ENCODE measurements at regions not wholly inside any gene's neighbourhood (a gene's known extent, or its start where the extent isn't known, plus 50 kb on each side); places are given as distances from the start of the nearest gene placed in this dataset.
"Not testable (repeated sequence)": the region's sequence is repeated elsewhere in the genome, so short reads cannot be mapped to it uniquely, and the experiment has no call there.

DNA sequence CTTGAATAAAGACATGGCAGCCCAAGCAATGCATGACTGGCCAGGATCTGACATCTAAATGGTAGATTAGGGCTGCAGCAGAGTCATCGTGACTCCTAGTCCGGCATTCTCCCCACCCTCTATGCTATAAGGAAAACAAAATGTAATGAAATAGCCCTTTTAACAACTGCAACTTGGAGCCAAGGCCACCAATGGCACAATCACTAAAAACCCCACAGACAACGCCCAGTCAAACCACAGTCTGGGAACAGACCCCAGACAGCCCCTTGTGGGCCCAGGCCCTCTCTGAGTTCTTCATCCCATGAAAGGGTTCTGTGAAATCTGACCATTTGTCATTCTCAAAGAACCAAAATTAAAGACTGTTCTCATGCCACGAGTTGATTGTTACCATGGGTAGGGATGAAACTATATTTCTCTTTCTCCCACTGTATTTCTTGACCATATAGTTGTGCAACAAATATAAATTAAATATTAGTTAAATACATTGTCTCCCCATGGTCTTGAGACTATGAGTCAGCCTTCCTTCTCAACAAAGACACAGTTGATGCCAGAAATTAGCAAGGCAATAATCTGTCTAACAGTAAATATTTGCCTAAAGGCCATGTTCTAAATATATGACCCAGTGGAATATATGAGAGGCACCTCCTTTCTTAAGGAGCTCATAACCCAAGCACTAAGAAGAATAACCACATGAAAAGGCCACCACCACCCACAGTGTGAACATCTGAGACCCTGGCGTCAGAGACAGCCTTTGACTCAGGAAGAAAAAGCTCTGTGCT is 85.6 kb upstream of the SSTR4 start:
- DNase-seq (ENCODE audit: low read depth), result no peak

DNA sequence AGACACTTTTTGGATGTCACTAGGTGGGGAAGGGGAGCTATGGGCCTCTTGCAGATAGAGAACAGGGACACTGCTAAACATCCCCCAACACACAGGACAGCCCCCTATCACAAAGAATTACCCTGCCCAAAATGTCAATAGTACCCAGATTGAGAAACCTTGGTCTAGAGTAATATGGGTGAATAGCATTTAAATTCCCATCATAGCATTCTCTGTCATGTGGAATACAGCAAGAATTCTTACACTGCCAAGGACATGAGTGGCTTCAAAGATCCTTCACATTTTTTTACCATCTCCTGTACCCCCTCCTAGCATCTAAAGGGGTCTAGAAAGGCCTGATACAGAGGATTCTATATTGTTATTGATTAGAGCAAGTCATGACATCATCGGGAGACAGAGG is 83.1 kb upstream of the SSTR4 start:
- DNase-seq (ENCODE audit: low read depth), result no peak

DNA sequence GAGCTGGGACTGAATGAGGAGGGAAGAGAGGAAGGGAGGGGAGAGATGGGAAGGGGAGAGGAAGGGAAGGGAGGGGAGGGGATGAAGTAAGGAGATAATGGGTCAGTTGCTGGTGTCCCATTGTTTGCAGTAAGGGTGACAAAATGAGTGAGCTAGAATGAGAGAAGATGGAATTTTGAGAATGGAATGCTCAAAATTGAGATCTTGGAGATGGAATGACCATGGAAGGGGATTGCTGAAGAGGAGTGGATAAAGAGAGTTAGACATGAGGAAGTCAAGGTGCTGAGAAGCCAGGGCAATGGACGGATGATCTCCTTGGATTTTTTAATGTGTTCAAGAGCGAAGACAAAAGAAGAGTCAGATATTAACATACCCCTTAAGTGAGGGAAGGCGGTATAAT is 80.5 kb upstream of the SSTR4 start:
- no peak for DNase-seq (ENCODE audit: low read depth)

DNA sequence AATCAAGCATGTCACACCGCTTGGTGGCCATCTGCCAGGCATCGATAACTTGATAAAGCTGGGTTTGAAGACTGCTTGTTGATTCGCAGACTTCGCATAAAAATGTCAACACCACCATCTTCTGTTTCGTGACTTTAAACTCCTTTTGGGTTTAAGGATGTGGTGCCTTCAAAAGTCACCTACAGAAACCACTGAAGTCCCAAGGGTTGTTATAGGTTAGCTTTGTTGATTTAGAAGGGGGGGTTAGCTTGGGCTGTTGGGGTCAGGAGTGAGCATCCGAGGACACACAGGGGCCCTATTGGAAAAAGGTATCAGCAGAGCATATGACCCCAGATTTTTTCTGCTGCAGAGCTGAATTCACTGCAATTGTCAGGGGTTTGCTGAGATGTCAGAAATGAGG is 76.7 kb upstream of the SSTR4 start:
- no peak for DNase-seq (ENCODE audit: low read depth)

DNA sequence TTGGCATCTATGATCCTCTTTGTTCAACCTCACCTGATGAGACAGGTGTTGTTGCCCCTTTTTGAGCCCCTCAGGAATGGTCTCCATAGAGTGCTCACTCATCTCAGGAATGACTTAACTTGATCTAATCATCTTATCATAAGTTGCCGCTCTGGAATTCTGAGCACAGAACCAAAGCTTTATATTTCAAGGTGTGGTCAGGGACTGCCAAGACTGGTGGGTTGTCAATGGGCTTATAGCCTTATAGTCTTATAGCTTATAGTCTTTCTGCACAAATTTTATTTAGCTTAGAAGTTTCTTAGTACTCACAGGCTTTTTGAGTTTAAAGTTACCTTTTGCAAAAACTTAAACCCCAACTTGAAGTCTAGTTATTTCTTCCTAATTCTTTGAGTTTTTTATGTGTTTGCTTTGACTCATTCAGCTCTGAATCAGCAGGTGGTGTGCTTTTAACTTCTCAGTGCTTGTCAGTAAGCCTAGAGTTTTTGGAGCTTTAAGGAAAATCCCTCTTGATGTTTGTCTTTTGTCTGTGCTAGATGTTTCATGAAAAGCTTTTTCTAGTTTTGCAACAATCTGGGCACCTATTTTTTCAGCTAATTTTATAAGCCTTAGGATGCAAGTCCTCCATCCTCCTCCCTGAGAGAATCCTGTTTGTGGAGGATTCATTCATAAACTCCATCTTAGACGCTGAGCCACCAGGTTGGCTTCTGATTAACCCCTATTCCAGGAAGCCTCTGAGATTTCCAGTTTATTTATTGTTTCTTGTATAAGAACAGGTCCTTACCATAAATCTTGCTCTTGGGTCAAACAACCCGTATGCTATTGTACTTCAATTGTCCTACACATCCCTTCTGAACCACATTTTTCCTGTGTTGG is 72.3 kb upstream of the SSTR4 start:
- DNase-seq (ENCODE audit: low read depth), result peak; percentile 3

DNA sequence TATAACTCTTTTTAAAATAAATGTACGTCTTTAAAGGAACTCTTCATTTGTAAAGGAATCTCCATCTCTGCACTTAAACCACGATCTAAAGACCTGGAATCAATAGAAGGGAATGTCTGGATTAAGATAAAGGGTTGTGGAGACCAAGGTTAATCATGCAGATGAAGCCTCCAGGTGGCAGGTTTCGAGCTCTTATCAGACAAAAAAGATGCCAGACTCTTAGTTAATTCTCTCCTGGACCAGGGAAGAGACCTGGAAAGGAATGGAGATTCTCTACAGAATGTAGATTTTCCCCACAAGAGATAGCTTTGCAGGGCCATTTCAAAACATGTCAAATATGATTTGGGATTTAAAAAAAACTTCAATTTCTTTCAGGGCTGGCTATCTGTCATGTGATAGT is 71.5 kb upstream of the SSTR4 start:
- DNase-seq (ENCODE audit: low read depth), result no peak

DNA sequence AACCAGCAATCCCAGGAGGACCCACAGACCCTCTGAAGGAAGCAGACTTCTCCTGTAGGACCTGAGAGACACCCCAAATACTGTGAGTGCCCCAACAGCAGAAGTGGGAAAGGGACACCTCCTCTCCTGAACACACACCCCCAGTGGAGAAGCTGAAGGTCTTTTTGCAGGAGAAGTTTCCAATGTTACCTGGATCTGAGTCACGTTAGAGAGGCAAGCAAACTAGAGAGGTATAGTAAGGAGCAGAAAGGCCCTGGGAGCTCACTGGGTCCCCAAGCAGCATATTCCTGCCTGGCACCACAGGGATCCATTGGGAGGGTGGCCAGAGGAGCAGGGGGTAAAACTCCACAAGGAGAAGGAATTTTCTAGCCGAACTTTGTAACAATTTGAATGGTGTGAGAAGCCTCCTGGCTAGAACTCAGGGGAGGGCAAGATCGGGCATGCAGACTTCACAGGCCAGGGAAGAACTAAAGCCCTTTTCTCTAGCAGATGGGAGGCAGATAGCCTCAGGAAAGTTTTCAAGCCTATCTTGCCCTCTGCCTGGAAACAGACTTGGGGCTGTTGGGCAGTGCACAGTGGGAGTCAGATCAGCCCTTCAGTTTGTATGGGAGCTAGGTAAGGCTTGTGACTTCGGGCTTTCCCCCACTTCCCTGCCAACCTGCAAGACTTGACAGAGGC is 68.2 kb upstream of the SSTR4 start:
- DNase-seq (ENCODE audit: low read depth), result no peak

DNA sequence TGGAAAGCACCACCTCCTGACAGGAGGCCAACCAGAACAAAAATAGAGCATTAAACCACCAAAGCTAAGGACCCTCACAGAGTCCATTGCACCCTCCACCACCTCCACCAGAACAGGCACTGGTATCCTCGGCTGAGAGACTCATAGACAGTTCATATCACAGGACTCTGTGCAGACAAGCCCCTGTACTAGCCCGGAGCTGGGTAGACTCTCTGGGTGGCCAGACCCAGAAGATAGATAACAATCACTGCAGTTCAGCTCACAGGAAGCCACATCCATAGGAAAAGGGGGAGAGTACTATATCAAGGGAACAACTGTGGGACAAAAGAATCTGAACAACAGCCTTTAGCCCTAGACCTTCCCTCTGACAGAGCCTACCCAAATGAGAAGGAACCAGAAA is 67.4 kb upstream of the SSTR4 start:
- not testable (repeated sequence) for DNase-seq (ENCODE audit: low read depth)

DNA sequence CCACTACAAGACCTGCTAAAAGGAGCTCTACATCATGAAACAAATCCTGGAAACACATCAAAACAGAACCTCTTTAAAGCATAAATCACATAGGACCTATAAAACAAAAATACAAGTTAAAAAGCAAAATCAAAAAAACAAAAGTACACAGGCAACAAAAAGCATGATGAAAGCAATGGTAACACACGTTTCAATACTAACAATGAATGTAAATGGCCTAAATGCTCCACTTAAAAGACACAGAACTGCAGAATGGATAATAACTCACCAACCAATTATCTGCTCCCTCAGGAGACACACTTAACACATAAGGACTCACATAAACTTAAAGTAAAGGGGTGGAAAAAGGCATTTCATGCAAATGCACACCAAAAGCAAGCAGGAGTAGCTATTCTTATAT is 66.1 kb upstream of the SSTR4 start:
- DNase-seq (ENCODE audit: low read depth), result not testable (repeated sequence)

DNA sequence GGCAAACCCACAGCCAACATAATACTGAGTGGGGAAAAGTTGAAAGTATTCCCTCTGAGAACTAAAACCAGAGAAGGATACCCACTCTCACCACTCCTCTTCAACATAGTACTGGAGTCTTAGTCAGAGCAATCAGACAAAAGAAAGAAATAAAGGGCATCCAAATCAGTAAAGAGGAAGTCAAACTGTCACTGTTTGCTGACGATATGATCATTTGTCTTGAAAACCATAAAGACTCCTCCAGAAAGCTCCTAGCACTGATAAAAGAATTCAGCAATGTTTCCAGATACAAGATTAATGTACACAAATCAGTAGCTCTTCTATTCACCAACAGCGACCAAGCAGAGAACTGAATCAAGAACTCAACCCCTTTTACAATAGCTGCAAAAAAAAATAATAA is 64.0 kb upstream of the SSTR4 start:
- not testable (repeated sequence) for DNase-seq (ENCODE audit: low read depth)

DNA sequence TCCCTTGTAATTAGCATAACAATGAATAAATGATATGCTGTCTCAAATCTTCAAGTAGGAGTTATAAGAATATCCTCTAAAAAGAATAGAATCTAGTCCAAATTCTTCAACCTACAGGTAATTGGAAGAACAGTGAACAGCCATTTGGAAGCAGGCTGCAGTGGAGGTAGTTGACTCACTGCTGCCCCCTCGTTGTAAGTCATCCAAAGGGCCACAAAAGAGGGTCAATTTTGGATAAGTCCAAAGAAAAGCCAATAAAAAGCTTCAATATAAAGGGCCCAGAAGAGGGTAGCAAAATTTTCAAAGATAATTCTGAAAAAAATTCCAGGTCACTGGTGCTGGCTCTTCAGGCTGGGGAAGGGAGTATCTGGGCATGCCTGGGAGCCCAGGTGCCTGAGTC is 60.8 kb upstream of the SSTR4 start:
- peak; percentile 18 for DNase-seq (ENCODE audit: low read depth)

DNA sequence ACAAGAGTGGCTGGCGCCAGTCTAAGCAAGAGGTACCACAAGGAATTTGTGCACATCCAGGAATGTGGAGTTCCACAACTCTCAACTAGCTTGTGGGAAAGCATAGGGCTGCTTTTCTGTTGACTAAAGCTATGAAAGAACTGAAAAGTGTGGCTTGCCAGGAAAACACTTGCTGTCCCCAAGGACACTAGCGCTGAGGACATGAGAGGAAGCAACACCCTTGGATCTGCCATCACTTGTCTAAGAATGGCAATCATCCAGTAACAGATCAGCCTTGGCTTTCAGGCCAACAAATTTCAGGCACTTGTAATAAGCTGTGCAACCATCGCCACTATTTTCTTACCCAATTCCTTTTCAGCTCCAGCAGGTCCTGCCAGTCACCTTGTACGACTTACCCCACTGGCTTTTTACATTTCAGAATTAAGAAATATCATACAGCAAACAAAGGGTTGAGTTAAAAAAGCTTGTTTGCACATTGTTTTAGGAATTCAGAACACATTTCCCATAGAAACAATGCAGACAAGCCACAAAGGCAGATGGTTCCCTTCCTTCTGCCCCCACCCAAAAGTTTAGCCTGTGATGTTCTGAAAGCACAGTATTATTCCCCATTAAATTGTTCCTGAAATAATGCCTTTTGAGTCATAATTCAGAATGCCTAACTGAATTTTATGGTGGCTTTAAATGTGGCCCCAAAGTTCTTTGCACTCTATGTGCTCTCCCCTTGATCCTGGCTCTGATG is 57.9 kb upstream of the SSTR4 start:
- peak; percentile 3 for DNase-seq (ENCODE audit: low read depth)

DNA sequence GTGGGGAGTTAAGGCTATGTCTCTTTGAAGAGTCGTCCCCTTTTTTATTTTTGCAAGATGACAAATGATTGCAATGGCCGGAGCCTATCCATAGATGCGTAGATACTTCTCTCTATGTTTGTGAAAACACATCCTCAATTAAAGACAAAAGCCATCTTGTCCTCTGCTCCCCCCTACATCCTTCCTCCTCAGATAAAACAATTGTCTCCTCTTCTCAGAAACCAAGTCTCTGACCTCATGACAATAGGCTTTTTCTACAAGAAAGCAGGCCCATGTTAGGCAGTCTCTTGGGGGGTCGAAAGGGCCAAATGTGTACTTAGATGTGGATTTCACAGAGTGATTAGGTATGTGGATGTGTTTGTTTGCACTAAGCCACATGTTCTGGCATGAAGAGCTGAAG is 51.1 kb upstream of the SSTR4 start:
- DNase-seq (ENCODE audit: low read depth), result no peak

DNA sequence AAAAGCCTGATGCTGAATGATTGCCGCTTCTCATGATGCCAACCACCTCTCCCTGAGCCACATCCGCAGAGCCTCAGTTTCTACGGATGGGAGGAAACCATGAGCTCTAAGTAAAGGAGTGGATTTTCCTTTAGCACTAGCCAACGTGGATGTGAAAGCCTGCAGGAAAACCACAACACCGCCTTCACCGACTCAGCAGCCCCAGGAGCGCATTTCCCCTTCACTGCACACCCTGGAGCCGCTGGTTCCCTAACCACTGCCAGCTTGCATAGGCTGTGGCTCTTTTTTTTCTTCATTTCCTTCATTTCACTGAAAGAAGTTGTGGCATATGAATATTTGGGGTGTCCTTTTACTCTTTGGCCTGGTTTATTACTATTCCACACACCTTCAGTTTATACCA is 50.5 kb upstream of the SSTR4 start:
- no peak for DNase-seq (ENCODE audit: low read depth)

DNA sequence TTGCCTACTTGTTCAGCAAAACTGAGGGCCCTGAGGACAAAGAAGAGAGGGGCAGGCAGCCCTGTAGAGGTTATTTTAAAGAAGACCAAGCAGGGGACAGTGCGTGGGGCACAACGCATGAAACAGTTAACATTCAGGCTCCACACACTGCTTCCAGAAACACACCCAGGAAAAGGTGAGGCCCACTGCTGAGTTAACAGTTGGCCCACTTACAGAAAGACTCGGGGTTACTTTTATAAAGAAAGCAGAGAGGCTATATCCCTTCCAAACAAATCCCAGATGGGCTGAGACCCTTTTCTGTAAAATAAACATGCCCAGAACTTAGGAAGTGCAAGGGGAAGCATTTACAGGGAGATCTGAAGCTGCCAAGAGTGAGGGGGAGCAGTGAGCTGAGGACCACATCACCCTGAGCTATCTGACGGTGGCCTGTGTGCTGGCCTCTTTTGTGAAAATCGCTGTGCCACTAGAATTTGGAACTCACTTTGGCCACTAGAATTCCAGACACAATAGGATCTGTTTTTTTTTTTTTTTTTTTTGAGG is 49.8 kb upstream of the SSTR4 start:
- no peak for DNase-seq (ENCODE audit: low read depth)

Measured in amniotic epithelial cell (primary cell).